Left hindlimb (tissue), 1 donor: ENCODE measurements at regions not wholly inside any gene's neighbourhood (a gene's known extent, or its start where the extent isn't known, plus 50 kb on each side); places are given as distances from the start of the nearest gene placed in this dataset.
"Not testable (repeated sequence)": the region's sequence is repeated elsewhere in the genome, so short reads cannot be mapped to it uniquely, and the experiment has no call there.

Source experiments
- DNase-seq: peaks from one replicate; pipeline ENCODE4 v3.0.0-alpha.2; 2018

DNA sequence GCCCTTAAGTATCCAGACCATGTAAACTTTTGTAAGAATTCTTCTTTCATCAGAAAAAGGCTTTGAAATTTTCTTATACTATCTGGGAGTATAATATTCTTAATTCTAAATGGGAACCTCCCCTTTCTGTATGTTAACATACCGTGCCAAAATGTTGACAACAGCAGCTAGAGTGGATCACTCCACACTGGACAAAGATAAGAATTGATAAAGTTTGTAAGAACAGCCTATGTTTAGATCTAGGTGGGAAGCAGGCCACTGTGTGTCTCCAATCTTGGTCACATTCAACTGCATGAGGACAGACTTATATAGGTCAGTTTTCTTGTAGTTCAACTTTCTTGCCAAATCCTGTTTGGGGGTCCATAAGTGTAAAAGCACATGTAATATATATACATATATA lies 235.7 kb downstream of the RPIA start:
- DNase-seq: no peak

DNA sequence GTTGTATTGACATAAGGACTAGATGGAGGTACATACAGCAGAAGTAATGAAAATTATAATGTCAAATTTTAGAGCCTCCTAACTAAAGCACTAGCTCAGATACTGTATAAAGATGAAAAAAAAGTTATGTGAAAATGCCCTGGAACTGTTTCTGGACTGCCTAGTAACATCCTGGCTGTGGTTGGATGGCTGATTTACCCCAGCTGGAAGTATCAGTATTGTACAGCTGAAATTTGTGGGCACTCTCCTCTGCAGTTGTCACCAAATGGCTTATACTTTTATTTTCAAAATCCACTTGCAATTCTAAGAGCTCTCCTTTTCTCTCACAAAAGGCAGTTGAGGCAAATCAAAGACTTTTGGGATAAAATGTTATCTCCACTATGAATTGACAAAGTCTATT lies 239.2 kb downstream of the RPIA start:
- no peak for DNase-seq

DNA sequence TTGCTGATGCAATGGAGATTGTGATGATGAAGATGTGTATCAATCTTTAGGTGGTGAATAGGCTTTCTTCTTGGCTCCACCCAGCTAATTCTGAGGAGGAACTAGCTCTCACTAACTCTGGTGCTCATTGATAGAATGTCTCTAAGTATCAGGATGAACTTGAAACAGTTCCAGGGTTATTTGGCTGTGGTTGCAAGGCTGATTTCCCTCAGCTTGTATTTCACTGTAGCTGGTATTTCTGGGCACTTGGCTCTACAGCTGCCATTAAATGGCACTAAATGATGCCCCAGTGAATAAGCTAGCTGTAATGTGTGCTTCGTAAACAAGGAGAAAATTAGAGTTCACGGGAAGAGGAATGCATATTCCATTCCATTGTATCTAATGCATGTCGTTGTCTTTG lies 241.2 kb downstream of the RPIA start:
- no peak for DNase-seq

DNA sequence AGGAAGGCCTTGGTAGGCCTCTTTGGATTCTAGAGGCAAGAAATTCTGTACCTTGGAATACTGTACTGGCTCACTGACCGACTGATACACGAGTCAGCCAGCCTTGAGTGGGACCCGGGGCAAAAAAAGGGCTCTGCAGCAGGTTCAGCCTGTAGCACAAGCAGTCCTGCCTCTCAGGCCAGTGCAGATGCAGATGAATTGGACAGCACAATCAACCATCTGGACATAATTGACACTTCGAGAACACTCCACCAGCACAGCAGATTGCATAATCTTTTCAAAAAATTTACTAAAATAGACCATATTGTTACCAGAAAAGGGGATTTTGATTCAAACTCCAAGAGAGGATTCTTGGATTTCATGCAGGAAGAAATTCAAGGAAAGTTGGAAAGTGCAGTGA lies 241.6 kb downstream of the RPIA start:
- DNase-seq: peak; percentile 38

DNA sequence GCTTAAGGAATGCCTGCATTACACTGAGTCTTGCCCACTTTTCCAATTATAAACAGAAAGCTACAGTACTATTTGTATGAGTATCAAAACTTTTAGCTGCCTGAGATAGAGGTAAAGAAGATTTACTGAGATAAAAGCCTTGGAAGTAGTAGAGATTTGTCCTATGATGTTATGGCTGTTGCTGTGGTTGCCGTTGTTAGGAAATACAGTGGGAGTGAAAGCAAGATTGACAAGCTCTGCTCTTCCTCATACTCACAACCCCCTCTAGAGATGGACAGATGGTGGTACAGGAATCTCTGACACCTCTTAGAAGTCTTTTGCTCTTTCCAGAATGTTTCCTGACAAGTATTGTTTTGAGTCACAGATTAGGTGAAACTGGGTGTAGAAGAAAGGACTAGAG lies 242.5 kb downstream of the RPIA start:
- no peak for DNase-seq

DNA sequence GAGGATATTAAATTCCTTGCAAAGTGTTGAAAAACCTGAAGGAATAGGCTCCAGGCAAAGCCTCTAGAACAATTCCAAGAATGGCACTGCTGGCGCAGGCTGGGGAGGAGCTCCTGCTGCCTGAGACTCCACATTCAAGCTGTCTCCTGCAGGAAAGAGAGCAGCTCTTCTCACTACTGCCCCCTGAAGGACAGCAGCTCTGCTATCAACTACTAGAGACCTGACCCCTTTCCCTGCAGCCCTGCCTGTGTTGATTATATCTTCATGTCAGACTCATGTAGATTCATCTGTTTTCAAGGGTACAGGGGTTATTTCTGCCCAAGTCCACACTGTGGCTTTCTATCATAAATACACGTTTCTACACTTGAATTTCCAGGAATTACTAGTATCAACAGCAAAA lies 249.7 kb downstream of the RPIA start:
- not testable (repeated sequence) for DNase-seq

DNA sequence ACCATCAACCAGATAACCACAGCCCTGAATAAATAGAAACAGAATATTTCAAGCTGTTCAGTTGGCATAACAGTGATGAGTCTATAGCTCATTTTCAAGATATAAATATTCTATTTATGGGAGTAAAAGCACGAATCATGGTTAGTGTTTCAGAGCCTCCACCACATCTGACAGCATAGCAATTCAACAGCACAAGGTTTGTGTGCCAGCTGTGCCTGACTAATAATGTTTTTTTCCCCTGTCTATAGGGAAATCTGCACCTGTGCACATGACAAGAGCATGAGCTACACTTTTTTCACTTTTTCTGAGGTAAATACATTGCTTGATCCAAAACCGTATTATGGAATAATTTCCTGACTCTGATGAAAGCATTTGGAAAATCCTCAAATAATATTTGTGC lies 251.3 kb downstream of the RPIA start:
- DNase-seq: no peak

DNA sequence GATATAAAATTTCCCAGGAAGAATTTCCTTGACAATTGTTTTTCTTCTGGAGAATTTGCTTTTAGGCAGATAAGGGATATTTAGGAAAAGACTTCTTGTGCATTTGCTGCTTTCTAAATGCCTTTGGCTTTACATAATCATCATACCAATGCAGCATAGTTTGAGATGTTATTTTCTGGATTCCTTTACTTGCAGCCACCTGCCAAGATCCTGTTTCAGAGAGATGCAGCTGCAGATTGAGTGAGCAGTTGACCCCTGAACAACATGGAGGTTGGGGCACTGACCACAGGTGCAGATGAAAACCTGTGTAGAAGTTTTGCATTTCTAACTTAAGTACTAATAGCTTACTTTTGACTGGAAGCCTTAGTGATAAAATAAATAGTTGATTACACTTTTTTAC lies 257.9 kb downstream of the RPIA start:
- no peak for DNase-seq

DNA sequence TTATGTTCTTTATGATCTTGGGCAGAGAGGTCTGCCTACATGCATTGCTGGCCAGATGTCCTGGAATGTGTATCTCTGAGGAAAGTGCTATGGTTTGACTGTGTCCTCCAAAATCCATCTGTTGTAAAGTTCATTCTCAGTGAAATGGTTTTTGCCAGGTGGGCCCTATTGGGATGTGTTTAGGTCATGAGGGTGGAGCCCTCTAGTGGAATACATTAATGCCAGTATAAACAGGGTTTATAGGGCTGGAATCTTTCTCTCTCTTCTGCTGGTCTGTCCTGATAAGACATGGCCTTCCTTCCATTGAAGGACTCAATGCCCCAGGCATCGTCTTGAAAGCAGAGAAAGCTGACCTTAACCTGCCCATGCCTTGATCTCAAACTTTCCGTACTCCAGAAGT lies 258.5 kb downstream of the RPIA start:
- no peak for DNase-seq

DNA sequence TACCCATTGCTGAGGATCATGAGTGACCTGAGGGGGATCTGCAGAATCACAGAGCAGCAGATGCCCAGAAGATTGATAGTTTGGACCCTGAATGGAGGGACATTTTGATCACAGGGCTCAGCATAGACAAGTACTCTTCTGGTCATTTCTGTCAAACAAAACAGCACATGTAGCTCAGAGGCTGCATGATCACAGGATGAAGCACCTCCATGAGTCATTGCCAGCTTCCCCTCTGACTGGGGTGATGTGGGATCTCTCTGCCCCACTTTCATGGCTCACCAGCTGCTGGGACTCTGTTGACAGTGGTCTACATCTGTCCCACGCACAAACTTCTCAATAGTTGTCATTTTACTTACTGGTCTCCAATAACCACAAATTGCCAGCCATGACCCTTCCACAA lies 264.1 kb downstream of the RPIA start:
- DNase-seq: no peak

DNA sequence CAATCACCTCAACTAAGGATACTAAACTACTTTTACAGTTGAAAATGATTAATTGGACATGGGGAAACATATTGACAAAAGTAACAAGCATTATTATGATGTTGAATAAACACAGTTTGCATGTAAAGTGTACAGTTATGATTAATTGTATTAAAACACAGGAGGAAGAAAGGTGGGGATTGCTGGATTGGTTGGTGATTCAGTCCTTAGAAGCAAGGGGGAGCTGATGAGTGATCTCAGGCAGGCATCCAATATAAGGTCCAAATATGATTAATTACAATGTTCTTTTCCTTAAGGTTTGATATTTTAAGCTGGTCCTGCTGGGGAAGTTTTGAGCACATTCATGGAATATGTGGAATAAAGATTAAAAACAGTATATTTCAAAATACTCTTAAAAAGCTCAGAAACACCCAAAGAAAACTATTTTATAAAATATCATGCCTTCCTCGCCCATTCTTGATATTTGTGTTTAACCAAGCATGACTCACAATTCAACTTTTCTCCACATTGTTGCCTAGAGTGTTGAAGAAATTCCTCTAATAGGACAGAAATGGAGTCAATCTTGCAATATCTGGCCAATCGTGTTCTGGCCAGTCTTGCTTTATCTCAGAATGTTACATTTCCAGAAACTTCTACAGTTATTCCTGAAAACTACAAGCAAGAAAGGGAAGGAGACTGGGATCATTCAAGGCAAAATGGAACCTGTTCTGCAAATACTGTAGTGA lies 268.2 kb downstream of the RPIA start:
- DNase-seq: no peak

DNA sequence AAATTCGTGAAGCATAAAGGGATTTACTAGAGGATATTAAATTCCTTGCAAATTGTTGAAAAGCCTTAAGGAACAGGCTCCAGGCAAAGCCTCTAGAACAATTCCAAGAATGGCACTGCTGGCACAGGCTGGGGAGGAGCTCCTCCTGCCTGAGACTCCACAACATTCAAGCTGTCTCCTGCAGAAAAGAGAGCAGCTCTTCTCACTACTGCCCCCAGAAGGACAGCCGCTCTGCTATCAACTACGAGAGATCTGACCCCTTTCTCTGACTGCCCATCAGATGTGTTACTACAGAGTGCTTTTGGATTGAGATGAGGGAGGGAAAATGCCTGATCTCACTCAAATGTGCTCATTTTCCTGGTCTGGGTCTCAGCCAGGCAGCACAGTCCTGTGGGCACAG lies 269.9 kb downstream of the RPIA start:
- DNase-seq: not testable (repeated sequence)

DNA sequence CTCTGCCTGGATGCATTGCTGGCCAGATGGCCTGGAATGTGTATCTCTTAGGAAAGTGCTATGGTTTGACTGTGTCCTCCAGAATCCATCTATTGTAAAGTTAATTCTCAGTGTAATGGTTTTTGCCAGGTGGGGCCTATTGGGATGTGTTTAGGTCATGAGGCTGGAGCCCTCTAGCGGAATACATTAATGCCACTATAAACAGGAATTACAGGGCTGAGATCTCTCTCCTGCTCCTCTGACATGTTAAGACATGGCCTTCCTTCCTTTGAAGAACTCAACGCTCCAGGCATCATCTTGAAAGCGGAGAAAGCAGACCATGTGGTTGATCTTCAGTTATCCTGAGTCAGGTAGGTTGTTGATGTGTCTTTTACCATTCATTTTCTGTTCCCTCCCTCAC lies 276.4 kb downstream of the RPIA start:
- no peak for DNase-seq

DNA sequence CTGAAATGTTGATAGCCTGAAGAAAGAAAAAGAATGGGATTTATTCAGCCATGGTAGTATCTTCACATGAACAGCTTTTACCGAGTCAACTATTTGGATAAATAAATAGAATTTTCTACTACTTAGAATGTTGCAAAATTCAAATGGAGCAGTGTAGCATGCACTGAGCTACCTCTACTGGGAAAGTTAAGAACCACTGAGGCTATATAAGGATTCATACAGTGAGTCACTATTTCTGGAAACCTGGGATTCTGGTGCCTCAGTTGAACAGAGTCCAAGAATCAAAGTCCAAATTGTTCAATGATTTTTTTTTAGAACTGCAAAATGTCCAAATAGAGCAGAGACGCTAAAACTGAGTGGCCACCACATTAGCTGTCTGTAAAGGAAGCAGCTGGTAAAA lies 286.5 kb downstream of the RPIA start:
- DNase-seq: not testable (repeated sequence)

DNA sequence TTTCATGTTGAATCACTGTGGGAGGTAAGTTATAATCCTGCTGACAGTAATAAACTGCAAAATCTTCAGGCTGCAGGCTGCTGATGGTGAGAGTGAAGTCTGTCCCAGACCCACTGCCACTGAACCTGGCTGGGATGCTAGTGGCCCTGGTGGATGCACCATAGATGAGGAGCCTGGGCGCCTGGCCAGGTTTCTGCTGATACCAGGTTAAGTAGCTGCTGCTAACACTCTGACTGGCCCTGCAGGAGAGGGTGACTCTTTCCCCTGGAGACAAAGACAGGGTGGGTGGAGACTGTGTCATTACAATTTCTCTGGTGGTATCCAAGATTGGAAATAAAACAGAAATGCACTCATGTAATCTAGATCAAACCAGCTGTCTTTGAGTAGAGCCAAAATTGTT lies 287.0 kb downstream of the RPIA start:
- DNase-seq: not testable (repeated sequence)

DNA sequence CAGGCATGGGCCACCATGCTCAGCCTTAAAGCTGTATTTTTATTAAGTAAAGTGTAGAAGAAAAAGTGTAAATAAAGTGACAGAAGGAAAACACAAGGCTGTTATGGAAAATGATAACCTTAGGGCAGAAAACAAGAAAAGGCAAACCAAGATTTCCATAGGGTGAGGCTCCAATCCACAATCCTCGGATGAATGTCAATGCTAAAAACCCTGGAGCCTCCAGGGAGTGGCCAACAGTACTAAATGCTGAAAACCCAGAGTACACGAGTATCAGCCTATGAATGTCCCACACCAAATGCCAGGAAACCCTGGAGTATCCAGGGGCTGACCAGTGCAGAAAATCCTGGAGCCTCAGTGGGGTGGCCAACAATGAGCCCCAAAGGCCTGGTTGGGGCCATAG lies 292.6 kb downstream of the RPIA start:
- not testable (repeated sequence) for DNase-seq

DNA sequence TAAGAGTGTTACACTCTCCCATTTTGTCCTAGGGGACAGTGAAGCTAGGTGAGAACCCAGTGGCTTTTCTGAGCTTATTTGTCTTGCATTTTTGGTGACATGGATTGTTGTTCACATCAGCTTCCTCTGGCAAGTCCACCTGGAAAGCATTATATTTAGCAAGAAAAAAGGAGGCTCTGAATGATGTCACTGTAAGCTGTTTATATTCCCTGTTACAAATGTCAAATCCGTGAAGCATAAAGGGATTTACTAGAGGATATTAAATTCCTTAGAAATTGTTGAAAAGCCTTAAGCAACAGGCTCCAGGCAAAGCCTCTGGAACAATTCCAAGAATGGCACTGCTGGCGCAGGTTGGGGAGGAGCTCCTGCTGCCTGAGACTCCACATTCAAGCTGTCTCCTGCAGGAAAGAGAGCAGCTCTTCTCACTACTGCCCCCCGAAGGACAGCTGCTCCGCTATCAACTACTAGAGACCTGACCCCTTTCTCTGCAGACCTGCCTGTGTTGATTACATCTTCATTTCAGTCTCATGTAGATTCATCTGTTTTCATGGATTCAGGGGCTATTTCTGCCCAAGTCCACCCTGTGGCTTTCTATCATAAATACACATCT lies 295.4 kb downstream of the RPIA start:
- not testable (repeated sequence) for DNase-seq

DNA sequence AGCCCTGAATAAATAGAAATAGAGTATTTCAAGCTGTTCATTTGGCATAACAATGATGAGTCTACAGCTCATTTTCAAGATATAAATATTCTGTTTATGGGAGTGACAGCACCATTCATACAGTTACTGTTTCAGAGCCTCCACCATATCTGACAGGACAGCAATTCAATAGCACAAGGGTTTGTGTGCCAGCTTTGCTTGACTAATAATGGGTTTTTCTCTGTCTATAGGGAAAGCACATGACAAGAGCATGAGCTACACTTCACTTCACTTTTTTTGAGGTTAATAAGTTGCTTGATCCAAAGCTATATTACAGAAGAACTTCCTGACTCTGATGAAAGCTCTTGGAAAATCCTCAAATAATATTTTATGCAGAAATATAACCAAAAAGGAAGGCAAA lies 297.1 kb downstream of the RPIA start:
- DNase-seq: not testable (repeated sequence)

DNA sequence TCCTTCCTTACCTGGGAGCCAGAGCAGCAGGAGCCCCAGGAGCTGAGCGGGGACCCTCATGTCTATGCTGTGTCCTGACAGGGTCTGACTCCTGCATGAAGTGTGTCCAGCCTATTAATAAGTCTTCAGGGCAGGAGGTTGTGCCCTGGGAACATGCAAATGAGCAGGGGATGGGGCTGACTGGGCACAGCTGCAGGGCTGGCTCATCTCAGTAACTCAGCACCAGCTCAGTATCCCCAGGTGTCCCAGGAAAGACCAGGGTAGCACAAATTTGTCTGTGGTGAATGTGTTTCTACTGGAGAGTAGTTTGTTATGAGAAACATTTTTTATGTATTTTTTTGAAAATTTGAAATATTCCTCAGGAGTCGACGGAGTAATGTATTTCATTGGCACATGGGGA lies 301.3 kb downstream of the RPIA start:
- DNase-seq: not testable (repeated sequence)

DNA sequence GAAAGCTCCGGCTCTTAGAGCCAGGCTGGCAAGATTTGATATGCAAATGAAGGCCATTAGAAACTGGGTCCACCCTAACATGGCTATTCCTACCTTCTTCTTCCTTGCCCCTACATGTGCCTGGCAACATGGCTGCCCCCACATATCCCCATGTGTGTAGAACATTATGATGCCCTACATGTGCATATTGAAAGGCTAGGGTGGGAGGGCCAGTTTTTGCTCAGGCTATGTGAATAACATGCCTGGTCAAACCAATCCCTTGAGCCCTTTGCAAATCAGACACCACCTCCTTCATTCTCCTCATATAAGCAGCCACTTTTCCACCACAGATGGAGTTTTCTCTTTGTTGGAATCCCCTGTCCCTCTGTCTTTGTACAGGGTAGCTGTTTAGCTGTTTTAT lies 303.4 kb downstream of the RPIA start:
- DNase-seq: not testable (repeated sequence)

DNA sequence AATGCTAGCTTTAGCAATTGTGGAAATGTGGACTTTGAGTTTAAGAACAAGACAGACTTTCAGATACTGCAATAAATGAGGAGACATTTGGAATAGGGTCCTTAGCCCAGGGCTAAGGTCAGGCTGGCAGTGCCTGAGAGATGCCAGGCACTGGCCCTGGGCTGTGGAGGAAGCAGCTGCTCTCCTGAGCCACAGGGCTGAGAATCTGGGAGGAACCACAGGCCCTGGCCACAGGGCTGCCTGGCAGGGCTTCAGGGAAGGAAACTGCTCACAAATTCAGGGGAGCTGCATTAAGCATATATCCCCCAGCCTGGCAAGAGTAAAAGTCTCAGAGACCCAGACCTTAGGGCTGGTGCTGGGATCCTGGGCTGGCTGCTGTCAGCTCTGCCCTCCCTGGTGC lies 305.1 kb downstream of the RPIA start:
- DNase-seq: not testable (repeated sequence)

DNA sequence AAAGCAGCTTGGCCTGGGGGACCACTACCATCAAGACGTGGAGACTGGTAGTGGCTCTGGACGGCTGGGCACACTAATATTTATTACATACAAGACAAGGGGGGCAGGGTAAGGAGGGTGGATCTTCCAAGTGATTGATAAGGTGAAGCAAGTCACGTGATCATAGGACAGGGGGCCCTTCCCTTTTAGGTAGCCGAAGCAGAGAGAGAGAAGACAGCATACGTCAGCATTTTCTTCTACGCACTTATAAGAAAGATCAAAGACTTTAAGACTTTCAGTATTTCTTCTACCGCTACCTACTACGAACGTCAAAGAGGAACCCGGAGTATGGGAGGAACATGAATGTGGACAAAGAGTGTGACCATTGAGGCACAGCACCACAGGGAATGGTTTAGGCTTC lies 307.9 kb downstream of the RPIA start:
- no peak for DNase-seq

DNA sequence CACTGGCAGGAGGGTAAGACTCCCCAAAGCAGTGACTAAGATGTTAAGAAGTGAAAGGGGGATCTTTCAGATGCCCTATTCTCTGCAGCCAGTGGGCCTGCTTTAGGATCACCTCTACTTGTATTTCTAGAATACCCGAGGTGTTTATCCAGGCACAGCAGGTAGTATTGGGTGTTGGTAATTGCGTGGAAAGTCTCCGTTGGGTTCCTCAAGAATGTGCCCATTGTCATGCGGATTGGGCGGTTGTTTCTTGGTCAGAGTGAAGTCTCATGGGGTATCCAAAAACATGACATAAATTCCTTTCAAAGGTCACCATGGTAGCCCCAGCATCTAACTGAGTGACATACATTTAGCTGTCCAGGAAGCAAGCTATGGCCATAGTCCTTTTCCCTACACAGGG lies 308.8 kb downstream of the RPIA start:
- no peak for DNase-seq

DNA sequence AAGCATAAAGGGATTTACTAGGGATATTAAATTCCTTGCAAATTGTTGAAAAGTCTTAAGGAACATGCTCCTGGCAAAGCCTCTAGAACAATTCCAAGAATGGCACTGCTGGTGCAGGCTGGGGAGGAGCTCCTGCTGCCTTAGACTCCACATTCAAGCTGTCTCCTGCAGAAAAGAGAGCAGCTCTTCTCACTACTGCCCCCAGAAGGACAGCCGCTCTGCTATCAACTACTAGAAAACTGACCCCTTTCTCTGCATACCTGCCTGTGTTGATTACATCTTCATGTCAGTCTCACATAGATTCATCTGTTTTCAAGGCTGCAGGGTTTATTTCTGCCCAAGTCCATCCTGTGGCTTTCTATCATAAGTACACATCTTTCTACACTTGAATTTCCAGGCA lies 312.8 kb downstream of the RPIA start:
- DNase-seq: not testable (repeated sequence)

DNA sequence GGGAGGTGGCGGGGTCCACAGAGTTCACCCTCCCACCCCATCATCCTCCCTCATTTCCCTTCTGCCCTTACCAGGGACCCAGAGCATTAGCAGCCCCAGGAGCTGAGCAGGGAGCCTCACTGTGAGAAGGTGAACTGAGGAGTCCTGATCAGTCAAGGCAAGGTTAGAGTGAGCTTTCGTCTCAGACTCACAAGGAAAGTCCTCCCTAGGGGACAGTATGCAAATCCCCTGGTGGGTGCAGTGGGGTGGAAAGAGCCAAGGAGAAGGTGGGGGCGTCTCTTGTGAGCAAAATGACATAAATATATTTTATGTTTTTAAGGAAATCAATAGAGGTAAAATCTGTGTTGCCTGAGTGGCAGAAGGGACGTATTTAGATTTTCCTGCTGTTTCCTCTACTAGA lies 329.1 kb downstream of the RPIA start:
- DNase-seq: not testable (repeated sequence)
